Panc1 (cell line): ENCODE measurements at regions not wholly inside any gene's neighbourhood (a gene's known extent, or its start where the extent isn't known, plus 50 kb on each side); places are given as distances from the start of the nearest gene placed in this dataset.

ENCODE experiments used
- ATAC-seq: fragments of 200-7000 bp; cut with Tn5 transposase; 2 replicates; pipeline ENCODE4 v1.9.1; 2020; ENCODE audit warnings: mild to moderate bottlenecking, moderate library complexity
- BruUV-seq: library from RNA; stranded (reverse); fragments of 400-500 nt; replicated peaks from 2 replicates; lab custom pipeline; 2021; lab: Mats Ljungman, UMichigan
- CTCF ChIA-PET: fragments of 300-600 bp; sonication (Branson Sonifier 250); formaldehyde crosslinking; loops from one replicate; lab custom pipeline; 2022; ENCODE audit warnings: antibody characterized with exemption; lab: Charles Lee
- POLR2A ChIA-PET: fragments of 300-600 bp; sonication (Branson Sonifier 250); formaldehyde crosslinking; loops from one replicate; lab custom pipeline; 2022; ENCODE audit warnings: antibody characterized with exemption; lab: Charles Lee
- DNase-seq: peaks from one replicate; pipeline ENCODE4 v3.0.0-alpha.2; 2010; ENCODE audit warnings: low read depth, low spot score
- H3K27ac ChIP-seq: 2 replicates; pipeline ENCODE4 v1.5.1; 2011; ENCODE audit warnings: mild to moderate bottlenecking, low read length, inconsistent platforms
- H3K27me3 ChIP-seq: fragments of 200-500 bp; sonication (Bioruptor generic); 2 replicates; pipeline ENCODE4 v1.6.0; 2014; ENCODE audit warnings: low read length, inconsistent platforms; ENCODE audit not compliant: control insufficient read depth, insufficient read depth
- H3K36me3 ChIP-seq: fragments of 200-500 bp; sonication (Bioruptor generic); 2 replicates; pipeline ENCODE4 v1.5.1; 2014; ENCODE audit warnings: inconsistent platforms, mild to moderate bottlenecking, low read length, moderate library complexity; ENCODE audit not compliant: control insufficient read depth, insufficient read depth
- H3K4me1 ChIP-seq: 2 replicates; pipeline ENCODE4 v1.5.1; 2011; ENCODE audit warnings: inconsistent platforms, mild to moderate bottlenecking, low read length, moderate library complexity; ENCODE audit not compliant: control insufficient read depth, insufficient read depth
- H3K4me3 ChIP-seq, 2 experiments: 2 replicates each; pipeline ENCODE4 v1.5.1; 2011 to 2012; ENCODE audit warnings: low read depth in 2 of 2, low read length in 2 of 2, mild to moderate bottlenecking in 2 of 2, inconsistent platforms in 1 of 2, moderate library complexity in 1 of 2
- H3K9me3 ChIP-seq: fragments of 200-500 bp; sonication (Bioruptor generic); 2 replicates; pipeline ENCODE4 v1.5.1; 2014; ENCODE audit warnings: low read depth, mild to moderate bottlenecking, inconsistent platforms, low read length, moderate library complexity; ENCODE audit not compliant: control insufficient read depth, insufficient read depth
- CTCF ChIP-seq: fragments of 450-650 bp; IDR thresholded peaks from 2 replicates; pipeline ENCODE4 v1.5.1; 2017; ENCODE audit warnings: mild to moderate bottlenecking
- POLR2AphosphoS5 ChIP-seq: IDR thresholded peaks from 2 replicates; pipeline ENCODE4 v1.6.1; 2012; ENCODE audit warnings: mild to moderate bottlenecking, low read depth, low read length, moderate library complexity
- REST ChIP-seq, 2 experiments: IDR thresholded peaks; 2 replicates each; pipeline ENCODE4 v1.6.1; 2011 to 2012; ENCODE audit warnings: low read depth in 2 of 2, control low read depth in 1 of 2, low read length in 1 of 2, mild to moderate bottlenecking in 1 of 2, moderate library complexity in 1 of 2; ENCODE audit not compliant: insufficient read depth in 1 of 2
- SIN3A ChIP-seq: IDR thresholded peaks from 2 replicates; pipeline ENCODE4 v1.6.1; 2012; ENCODE audit warnings: low read depth, mild to moderate bottlenecking, low read length, moderate library complexity, borderline replicate concordance; ENCODE audit not compliant: insufficient read depth
- TCF7L2 ChIP-seq: IDR thresholded peaks from 2 replicates; pipeline ENCODE4 v1.6.1; 2011; ENCODE audit warnings: mild to moderate bottlenecking, low read depth, low read length, inconsistent platforms
- in situ Hi-C: cut with HindIII; loops from 2 replicates; pipeline ENCODE4 v1.10.0; 2016; ENCODE audit warnings: low sequenced_read_pairs, low pct_unique_long_range_greater_than_20kb
- intact Hi-C: fragments of 100-400 bp; cut with micrococcal nuclease; formaldehyde crosslinking; loops from one replicate; pipeline ENCODE4 v1.10.0; 2022; ENCODE audit not compliant: unreplicated experiment

- intact Hi-C loops = no loop called here
- POLR2A ChIA-PET = no interaction called here
- in situ Hi-C loops = no loop called here
Measured at GRCh38 chr6:168875811-168876576, 377.7 kb downstream of the THBS2 start.

GRCh38 chr6:168874637-168875036 lies 379.0 kb downstream of the THBS2 start:
- intact Hi-C loops (no loop called here), in situ Hi-C loops (no loop called here)
- POLR2A ChIA-PET = no interaction called here
- no TSS peak for BruUV-seq
- H3K36me3 ChIP-seq = no peaks in the 10 kb centered on the region
- H3K27ac ChIP-seq = no peak overlapping the region
- no peak for TF ChIP-seq POLR2AphosphoS5
- TF ChIP-seq CTCF = no peak
- TF ChIP-seq TCF7L2 = no peak
- no peak for TF ChIP-seq SIN3A
- TF ChIP-seq REST (IDR thresholded peaks at IDR 0.05; ENCODE audit: insufficient read depth in 1 of 2, low read depth in 2 of 2, low read length in 1 of 2) = no peak
- H3K9me3 ChIP-seq = no peaks in the 10 kb centered on the region
- H3K4me1 ChIP-seq = no peaks in the 10 kb centered on the region
- H3K27me3 ChIP-seq = peaks cover 2% of the 10 kb centered on the region; the same call in 1 of the 2 replicates
- H3K4me3 ChIP-seq = no peak overlapping the region
- CTCF ChIA-PET = no interaction called here
- ATAC-seq (no peak), DNase-seq (no peak)

More at GRCh38 chr6:168875811-168876576, 377.7 kb downstream of the THBS2 start:
- DNase-seq (no peak), ATAC-seq (no peak)
- Histone ChIP-seq H3K9me3 (no peaks in the 10 kb centered on the region), H3K36me3 (no peaks in the 10 kb centered on the region), H3K4me3 (no peak overlapping the region), H3K27me3 (peaks cover 4% of the 10 kb centered on the region), H3K4me1 (no peaks in the 10 kb centered on the region), H3K27ac (no peak overlapping the region)
- BruUV-seq = no TSS peak
- no peak for TF ChIP-seq POLR2AphosphoS5
- no peak for TF ChIP-seq TCF7L2
- no peak for TF ChIP-seq REST (IDR thresholded peaks at IDR 0.05; ENCODE audit: insufficient read depth in 1 of 2, low read depth in 2 of 2, low read length in 1 of 2)
- TF ChIP-seq SIN3A = no peak
- TF ChIP-seq CTCF = no peak
- CTCF ChIA-PET = interaction anchor here (0.7 kb wide), 1 partner anchor 202 kb away, joined by 6 read pairs; no protein-coding TSS in a partner anchor
